HG02759 (cell line): ENCODE measurements at regions not wholly inside any gene's neighbourhood (a gene's known extent, or its start where the extent isn't known, plus 50 kb on each side); places are given as distances from the start of the nearest gene placed in this dataset.

ENCODE experiments used
- ATAC-seq: cut with Tn5 transposase; IDR thresholded peaks from one replicate; pipeline ENCODE4 v1.9.1; 2021; ENCODE audit warnings: mild to moderate bottlenecking, moderate library complexity; ENCODE audit not compliant: unreplicated experiment

DNA sequence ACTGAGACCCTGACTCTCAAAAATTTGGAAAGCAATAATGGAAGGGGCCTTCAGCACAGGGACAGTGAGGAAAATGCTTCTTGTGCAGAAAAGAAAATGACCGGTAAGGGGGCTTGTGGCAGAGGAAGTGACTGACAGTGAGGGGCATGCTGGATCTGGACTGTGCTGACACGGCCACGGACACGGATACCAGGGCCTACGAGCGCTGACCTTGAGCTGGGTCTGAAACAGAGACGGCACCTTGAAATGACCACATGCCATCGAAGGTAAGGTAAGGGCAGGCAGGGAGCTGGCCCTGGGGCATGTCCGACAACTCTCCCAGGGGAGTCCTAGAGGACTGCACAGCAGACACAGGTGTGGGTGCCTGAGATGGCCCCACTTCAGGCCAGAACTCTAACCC lies 182.1 kb downstream of the RHOU start:
- no peak for ATAC-seq

DNA sequence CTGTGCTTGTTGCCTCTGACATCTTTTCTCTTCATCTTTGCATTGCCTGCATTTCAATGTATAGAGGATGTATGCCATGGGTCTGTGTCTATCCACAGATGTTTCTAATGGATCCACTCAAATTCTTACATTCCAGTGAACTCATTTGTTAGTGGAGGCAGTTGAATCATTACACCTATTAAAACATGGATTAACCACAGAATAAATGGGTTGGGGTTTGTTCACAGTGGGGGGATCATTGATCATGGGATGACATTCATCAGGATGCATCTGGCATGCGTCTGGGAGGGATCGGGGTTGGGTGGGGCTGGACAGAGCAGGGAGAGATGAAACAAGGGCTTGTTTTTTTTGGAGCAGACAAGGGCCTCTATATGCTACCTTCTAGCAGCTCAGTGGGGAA lies 182.5 kb downstream of the RHOU start:
- ATAC-seq, result no peak

DNA sequence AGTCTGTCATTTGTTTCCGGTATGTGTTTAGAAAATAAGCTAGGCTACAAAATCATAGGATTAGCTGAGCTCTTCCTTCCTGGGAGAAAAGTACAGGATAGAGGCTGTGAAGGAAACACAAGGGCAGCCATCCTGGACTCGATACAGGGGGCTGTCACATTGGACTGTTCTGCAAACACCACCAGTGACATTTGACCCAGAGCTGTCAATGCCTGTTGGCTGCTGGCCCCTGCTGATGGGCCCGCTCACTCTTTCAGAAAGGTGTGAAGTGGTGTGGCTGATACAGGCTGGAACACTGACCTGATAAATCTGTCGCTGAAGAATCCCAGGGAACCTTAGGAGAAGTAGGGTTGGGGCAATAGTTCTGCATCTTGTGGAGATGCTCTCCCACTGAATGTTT lies 183.1 kb downstream of the RHOU start:
- no peak for ATAC-seq

DNA sequence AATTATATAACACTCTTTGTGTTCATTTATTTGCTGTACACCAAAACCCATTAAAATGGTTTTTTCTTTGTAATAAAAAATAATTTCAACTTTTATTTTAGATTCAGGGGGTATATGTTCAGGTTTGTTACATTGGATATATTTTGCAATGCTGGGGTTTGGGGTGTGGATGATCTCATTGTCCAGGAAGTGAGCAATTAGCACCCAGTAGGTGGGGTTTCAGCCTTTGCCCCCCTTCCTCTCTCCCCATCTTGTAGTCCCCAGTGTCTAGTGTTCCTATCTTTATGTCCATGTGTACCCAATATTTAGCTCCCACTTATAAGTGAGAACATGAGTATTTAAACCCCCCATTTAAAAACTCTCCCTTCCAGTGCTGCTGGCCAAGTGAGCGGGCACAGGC lies 184.6 kb downstream of the RHOU start:
- ATAC-seq, result no peak

DNA sequence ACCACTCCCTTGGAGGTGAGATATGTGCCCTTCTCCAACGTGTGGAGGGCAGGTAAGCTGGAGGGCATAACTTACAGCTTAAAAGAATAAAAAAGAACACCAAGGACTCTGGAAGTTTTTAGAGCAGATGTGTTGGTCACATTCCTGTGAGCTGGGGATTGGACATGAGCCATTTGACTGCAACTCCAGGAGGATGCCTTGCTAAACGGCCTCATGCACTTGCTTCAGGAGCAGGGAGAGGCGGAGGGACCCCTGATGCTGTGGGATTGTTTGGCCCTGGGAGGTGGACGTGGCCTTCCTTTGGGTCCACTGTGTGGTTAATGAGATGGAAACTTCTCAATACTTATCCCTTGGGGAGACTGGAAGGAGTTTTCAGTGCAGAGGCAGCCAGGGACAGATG lies 185.6 kb downstream of the RHOU start:
- ATAC-seq, result no peak

DNA sequence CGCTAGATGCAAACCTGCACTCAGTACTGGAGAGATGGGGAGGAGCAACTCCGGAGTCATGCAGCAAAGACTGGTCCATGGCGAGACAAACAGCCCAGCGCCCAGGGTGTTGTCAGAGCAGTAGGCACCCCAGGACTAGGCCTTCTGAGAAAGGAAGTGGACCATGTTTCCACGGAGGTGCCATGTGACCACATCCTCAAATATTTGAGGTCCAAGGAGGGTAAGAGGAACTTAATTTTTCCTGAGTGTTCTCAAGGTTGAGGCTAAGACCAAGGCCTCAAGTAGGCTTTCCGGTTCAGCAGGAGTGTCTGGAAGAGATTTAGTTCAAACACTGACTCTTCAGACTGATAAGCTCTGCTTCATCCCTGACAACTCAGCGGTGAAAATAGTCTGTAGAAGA lies 186.2 kb downstream of the RHOU start:
- ATAC-seq, result no peak

DNA sequence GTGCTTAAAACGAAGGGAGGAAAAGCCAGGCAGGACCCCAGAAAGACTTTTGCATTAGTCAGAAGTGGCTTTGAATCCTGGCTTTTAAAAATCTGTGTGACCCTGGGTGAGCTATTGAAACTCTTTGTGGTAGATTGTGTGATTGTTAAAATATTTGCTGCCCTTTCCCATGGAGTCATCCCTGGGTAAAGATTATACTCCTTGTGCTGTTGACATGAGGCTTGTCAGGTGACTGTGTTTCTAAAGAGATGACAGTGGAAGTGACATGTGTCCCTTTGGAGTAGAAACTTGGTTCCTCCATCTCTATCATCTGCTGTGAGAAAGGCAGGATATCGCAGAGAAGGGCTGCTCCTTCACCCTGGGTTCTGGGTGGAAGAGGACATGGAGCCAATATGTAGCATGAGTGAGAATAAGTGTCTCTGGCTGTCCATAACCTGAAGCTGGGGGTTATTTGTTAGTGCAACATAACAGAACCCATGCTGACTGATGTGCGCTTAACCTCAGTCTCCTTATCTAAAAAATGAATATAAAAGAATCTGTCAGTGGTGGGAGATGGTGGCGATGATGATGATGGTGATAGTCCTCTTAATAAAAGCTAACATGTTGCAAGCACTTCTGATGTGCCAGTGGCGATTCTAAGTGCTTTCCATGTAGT lies 187.6 kb downstream of the RHOU start:
- ATAC-seq, result no peak

DNA sequence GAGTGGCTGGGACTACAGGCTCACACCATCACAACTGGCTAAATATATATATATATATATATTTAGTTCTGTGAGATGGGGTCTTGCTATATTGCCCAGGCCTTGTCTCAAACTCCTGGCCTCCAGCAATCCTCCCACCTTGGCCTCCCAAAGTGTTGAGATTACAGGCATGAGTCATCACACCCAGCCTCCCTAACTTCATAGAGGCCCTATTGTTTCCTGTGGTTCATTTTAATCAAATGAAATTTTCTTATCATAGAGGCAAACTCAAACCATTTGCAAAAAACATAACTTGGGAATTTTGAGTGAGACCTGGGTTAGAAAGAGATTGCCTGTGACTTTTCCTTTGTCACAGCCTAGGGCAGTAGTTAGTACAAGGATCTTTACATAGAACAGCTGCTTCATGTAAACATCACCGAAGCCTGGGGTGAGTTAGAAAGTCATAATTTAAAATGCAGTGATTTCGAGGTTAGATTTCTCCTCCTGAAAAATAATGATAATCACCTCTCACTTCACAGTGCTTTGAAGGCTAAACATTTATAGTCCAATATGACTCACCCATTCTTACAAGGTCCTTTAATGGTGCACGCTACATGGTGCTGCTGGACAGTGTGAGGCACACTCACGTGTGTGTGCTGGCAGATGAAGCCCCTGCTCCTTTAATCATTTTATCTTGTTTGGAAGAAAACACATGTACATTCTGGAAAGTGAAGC lies 188.9 kb downstream of the RHOU start:
- no peak for ATAC-seq

DNA sequence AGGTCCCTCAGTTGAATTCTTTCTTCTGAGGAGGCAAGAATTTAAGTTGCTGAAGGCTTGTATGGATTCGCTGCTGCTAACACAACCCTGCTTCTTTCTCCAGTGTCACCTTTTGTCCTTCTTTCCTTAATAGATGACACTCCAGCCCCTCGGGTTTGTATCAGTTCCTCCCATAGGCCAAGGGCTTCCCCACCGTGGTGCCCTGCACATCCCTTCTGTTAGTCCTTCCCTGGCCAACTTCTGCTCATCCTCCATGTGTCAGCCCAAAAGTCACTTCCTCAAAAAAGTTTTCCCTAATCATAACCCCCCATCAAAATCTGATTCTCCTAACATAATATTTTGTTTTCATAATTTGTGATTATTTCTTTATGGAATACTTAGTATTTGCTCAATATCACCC lies 190.4 kb downstream of the RHOU start:
- ATAC-seq, result no peak

DNA sequence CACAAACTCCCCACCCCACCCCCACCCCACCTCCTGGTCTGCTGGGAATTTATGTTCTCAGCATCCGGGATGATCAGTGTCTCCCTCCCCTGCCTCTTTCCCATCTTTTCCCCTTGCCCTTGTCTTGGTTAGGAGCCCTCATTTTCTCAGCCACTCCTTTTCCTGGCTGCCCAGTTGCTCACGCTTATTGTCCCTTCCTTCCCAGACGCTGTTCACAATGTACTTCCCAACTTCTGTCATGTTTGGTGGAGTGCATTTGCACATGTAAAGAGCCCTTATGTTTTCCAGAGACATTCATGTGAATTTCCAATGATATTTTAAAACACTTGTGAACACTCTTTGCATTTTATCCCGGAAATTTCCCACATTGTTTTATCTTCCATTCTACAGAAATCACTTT lies 192.1 kb downstream of the RHOU start:
- ATAC-seq, result no peak

DNA sequence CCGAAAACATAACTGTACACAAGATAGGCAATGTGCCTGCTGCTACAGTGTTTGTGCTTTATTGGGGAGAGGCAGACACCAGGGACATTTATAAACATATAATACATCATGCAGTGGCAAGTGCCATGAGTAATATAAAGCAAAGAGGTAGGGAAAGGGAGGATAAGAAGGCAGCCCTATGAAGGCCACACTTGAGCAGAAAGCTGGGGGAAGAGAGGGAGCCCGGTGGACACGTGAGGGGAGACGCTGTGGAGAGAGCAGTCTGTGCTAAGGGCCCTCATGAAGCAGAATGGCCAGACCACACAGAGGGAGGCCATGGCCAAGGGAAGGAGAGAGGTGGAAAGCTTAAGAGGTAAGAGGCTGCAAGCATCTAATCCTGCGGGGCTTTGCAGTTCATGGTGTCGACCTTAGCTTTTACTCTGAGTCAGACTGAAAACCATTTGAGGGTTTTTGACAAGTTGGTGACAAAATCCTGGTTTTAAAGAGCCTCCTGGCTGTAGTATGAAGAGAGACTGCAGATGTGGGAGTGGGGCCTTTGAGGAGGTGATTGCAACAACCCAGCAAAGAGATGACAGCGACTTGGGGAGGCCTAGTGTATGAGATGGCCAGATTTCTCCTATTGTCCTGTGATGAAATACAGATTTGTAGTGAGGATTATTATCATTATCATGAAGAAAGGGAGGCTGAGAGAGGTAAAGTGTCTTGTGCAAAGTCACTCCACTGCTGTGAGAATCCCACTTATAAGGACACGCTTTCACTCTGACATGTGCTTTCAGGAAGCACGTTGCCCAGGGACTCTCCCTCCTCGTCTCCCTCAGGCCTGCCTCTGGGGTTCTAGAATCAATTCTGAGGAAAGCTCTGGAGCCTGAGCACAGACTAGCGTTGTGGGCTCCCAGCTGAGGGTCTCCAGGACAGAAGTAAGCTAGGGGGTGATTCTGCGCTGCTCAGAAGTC lies 192.9 kb downstream of the RHOU start:
- ATAC-seq, result no peak

DNA sequence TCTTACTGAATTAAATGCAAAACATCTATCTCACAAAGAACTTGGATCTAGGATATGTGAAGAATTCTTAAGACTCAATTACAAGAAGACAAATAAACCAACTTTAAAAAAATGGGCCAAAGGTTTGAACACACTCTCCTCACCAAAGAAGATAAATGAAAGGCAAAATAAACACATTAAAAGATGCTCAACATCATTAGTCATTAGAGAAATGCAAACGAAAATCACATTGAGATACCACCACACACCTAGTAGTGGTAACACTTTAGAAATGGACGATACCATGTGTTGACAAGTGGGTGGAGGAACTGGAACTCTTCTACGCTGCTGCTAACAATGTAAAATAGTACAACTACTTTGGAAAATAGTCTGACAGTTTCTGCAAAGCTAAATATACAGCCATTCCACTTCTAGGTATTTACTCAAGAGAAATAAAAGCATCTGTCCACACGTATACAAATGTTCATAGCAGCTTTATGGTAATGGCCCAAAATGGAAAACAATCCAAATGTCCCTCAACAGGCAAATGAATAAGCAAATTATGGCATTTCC lies 194.3 kb downstream of the RHOU start:
- no peak for ATAC-seq

DNA sequence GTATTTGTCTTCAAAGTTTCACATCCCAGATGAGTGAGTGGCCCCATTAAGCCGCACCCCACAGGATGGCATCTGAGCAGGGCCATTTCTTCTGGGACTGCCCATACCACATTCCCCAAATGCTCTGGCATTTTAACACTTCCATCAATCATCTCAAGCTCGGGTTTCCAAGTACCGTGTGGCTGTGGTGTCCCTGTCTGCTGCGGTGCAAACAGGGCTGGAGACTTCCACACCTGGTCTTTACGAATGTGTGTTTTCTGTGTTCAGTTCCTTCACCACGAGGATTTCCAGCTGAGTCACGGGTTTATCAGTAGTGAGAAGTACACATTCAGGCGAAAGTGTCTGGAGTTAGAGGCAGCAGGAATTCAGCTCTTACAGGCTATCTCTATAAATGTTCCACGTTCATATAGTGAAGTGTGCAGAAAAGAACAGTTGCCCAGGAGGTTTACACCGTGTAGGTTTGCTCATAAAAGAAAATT lies 195.2 kb downstream of the RHOU start:
- no peak for ATAC-seq

DNA sequence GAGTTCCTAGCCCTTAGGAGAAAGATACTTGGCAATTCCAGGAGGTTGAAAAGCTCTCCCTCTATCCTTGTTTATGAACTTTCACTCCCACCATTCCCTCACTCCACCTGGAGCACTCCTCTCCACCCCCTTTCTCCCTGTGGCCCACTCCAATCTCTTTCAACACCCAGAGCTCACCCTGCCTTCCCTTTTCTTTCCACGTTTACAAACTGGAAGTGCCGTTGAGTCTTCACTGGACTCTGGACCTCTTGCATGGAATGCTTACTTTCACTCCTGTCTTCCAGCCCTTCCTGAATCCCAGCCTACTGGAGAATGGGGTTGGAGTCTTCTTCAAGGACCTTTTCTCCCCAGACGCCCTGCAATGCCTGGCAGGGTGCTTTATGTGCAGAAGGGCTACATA lies 198.5 kb downstream of the RHOU start:
- ATAC-seq, result no peak

DNA sequence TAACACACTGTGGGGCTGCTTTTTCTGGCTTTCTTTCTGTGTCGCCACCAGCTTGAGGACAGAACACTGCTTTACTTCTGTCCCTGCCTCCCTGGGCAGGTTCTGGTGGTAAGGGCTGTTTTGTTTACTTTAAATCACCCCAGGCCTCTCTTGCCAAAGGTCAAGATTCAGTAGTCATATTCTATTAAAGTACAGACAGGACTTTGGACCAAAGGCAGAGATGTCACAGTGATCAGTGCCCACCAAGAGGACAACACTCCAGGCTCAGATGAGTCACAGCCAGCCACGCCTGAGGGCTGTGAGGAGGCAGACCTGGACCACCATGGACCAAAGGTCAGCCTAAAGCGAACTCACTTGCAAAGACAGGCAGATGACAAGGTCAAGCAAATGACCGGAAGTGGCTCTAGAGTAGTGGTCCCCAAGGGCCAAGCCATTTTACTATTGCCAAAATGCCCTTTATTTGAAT lies 200.0 kb downstream of the RHOU start:
- ATAC-seq, result no peak

DNA sequence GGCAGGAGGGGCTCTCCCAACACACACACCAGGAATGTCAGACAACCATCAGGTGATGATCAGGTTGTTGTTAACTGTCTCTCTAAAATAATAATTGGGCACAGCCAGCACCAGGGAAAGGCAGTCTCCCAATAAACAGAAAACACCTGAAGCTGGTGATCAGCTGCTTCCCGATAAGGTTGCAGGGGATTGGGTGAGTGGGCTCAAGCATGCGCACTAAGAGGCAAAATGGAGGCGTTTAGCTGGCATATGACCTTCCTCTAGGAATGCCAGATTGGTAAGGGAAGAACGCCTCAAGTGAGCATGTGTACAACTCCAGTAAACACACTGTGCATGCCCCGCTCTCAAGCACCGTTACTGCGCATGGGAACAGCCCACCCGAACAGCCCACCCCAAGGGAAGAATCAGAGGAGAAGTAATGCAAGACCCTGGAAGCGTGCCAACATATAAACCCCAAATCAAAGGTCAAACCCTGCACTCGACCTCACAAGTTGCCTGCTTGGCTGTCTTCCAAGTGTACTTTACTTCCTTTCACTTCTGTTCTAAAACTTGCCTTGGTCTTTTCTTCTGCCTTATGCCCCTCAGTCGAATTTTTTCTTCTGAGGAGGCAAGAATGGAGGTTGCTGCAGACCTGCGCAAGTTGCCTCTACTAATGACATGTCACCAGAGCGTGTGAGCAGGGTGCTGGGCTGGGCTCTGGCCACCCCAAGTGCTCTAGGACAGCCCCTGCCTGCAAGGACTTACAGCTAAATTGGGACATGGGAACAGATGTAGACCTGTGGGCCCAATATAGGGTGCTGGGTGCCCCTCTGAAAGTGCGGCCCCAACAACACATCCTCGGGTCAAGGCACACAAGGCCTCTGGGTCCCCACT lies 200.8 kb downstream of the RHOU start:
- ATAC-seq, result no peak

DNA sequence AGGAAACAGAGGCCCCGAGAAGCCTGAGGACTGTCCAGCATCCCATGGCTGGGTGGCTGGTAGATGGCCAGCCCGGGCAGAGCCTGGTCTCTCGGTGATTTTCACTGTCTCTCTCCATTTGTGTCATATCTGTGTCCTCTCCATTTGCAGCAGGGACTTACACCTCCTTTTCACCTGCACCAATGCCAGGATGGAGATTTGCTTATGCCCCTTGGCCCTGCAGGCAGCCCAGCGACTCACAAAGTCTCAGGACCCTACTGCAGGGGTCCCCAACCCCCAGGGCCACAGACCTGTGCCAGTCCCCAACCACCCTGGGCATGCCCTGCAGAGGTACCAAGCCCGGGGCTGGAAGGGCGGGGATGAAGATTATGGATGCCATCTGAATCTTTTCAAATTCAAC lies 201.6 kb downstream of the RHOU start:
- no peak for ATAC-seq

DNA sequence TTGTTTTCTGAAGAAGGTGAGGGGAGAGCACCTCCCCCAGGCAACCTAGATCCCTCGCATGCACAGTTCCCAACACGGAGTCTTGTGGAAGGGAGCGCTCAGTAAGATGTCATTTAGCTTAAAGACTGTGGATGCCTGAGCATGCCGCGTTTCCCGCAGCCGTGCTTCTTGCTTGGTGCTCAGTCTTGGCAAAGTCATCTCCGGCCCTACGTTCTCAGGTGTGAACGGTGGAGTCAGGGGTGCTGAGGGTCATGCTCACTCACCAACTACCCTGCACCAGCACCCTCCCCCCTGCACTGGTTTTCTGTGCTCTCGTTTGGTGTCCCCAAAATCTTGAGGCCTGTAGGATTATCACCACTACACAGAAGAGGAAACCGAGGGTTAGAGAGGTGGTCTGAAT lies 202.1 kb downstream of the RHOU start:
- ATAC-seq, result no peak

DNA sequence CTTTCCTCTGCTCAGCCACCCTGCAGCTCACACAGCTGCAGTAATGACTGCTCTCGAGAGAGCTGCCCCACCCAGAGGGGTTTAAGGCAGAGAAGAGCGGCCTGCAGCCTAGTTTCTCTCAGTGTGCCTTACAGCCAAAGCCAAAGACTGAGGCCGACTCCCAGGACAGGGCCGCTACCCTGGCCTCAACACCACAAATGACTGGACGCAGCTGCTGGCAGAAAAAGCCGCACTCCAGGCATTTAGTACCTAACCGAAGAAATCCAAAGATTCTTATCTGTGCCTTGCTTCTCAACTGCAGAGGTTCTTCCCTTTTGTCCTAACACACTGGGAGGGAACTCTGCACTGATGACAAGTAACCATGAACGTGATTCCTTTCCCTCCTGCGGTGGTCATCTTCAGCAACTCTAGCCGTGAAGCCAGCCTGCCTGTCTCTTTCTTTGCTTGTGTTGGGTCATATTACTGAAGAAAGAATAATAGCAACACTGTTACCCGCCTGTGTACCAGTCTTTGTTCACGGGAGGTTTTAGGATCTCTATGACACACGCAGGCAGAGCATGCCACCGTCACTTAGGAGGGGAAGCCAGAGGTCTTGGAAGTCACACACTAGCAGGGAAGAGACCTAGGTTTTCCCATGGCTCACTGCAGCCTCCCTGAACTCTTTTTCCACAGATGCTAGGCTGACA lies 202.7 kb downstream of the RHOU start:
- ATAC-seq, result no peak

DNA sequence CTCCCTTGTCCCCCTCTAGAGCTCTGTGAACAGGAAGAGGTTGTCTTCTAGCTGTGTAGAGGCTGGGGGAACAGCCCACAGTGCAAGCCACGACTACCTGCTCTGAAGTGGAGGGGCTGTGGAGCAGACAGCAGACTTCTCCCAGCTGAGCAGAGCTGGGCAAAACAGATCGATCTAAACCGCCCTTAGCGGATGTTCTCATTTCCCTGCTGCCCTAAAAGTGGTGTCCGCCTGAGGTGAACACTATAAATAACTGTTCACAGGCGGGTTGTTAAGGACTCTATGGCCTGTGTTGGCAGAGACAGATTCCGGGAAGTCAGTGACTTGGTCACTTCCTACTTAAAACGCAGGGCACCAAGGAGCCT lies 203.2 kb downstream of the RHOU start:
- ATAC-seq, result no peak
